NCI-H2227 (cell line): ENCODE measurements at regions not wholly inside any gene's neighbourhood (a gene's known extent, or its start where the extent isn't known, plus 50 kb on each side); places are given as distances from the start of the nearest gene placed in this dataset.

Source experiments
- DNase-seq: peaks from one replicate; lab custom pipeline; 2025; ENCODE audit not compliant: unreplicated experiment; lab: John Stamatoyannopoulos, UW

GRCh38 chr3:188940573-188940932 lies 231.2 kb upstream of the TPRG1 start:
- no peak for DNase-seq

- DNase-seq = no peak
Measured at GRCh38 chr3:188941103-188941502, 230.7 kb upstream of the TPRG1 start.

- no peak for DNase-seq
Measured at GRCh38 chr3:188942191-188942590, 229.6 kb upstream of the TPRG1 start.

GRCh38 chr3:188943591-188943990 lies 228.2 kb upstream of the TPRG1 start:
- no peak for DNase-seq

GRCh38 chr3:188944108-188944507 lies 227.7 kb upstream of the TPRG1 start:
- DNase-seq = no peak

GRCh38 chr3:188946351-188947240 lies 225.2 kb upstream of the TPRG1 start:
- no peak for DNase-seq

GRCh38 chr3:188947401-188948280 lies 224.1 kb upstream of the TPRG1 start:
- peak; percentile 91 for DNase-seq

GRCh38 chr3:188948281-188948996 lies 223.3 kb upstream of the TPRG1 start:
- no peak for DNase-seq

- no peak for DNase-seq
Measured at GRCh38 chr3:188948997-188949389, 222.8 kb upstream of the TPRG1 start.

GRCh38 chr3:188949456-188949855 lies 222.3 kb upstream of the TPRG1 start:
- no peak for DNase-seq

- no peak for DNase-seq
Measured at GRCh38 chr3:188949996-188950395, 221.8 kb upstream of the TPRG1 start.

- no peak for DNase-seq
Measured at GRCh38 chr3:188950832-188951489, 220.8 kb upstream of the TPRG1 start.

- no peak for DNase-seq
Measured at GRCh38 chr3:188951734-188952133, 220.0 kb upstream of the TPRG1 start.

GRCh38 chr3:188954590-188955208 lies 217.1 kb upstream of the TPRG1 start:
- DNase-seq = peak; percentile 87

- DNase-seq = no peak
Measured at GRCh38 chr3:188955919-188956318, 215.9 kb upstream of the TPRG1 start.

GRCh38 chr3:188956839-188957489 lies 214.8 kb upstream of the TPRG1 start:
- DNase-seq = peak; percentile 52

- DNase-seq = no peak
Measured at GRCh38 chr3:188959013-188959412, 212.8 kb upstream of the TPRG1 start.

GRCh38 chr3:188962253-188963247 lies 209.2 kb upstream of the TPRG1 start:
- DNase-seq = no peak

- DNase-seq = no peak
Measured at GRCh38 chr3:188964957-188965356, 206.8 kb upstream of the TPRG1 start.
